HepG2 (cell line): ENCODE measurements at regions not wholly inside any gene's neighbourhood (a gene's known extent, or its start where the extent isn't known, plus 50 kb on each side); places are given as distances from the start of the nearest gene placed in this dataset.

Source experiments
- ATAC-seq: fragments of 200-7000 bp; cut with Tn5 transposase; 3 replicates; pipeline ENCODE4 v1.9.1; 2020; ENCODE audit warnings: mild to moderate bottlenecking, moderate library complexity
- BruUV-seq: library from RNA; stranded (reverse); fragments of 400-500 nt; replicated peaks from 2 replicates; lab custom pipeline; 2021; lab: Mats Ljungman, UMichigan
- CTCF ChIA-PET: fragments of 300-600 bp; formaldehyde crosslinking; extraction: SDS; loops from one replicate; lab custom pipeline; 2021; ENCODE audit warnings: low total read pairs, inconsistent platforms, low intra/inter-chr PET ratio; lab: Yijun Ruan, JAX
- POLR2A ChIA-PET: fragments of 350-600 bp; sonication (Branson Sonifier 250); formaldehyde crosslinking; loops from one replicate; lab custom pipeline; 2020; ENCODE audit warnings: antibody characterized with exemption, inconsistent platforms; lab: Yijun Ruan, JAX
- DNase-seq: peaks from one replicate; pipeline ENCODE4 v3.0.0-alpha.2; 2015; ENCODE audit warnings: low spot score
- FAIRE-seq: peaks from 3 replicates; lab custom pipeline; 2011; peaks lifted over from hg19 to GRCh38; lab: Jason Lieb, UNC
- H2AFZ ChIP-seq: one replicate; pipeline ENCODE4 v1.6.1; 2011; ENCODE audit warnings: low read length, inconsistent platforms
- H3K27ac ChIP-seq: fragments of 300-600 bp; 3 replicates; pipeline ENCODE4 v1.8.0; 2011; ENCODE audit warnings: mixed run types, mild to moderate bottlenecking, mixed read lengths, low read length, inconsistent platforms; ENCODE audit not compliant: insufficient read depth; ENCODE audit errors: extremely low read length
- H3K27me3 ChIP-seq, 2 experiments: fragments of 200-600 bp in 1 of 2; 2 replicates in 1 of 2; 3 replicates in 1 of 2; pipeline versions ENCODE4 v1.6.0 to v1.8.0; 2011; ENCODE audit warnings: low read length in 2 of 2, mild to moderate bottlenecking in 2 of 2, moderate library complexity in 2 of 2, inconsistent platforms in 1 of 2; ENCODE audit not compliant: insufficient read depth in 2 of 2, control insufficient read depth in 1 of 2
- H3K36me3 ChIP-seq, 2 experiments: fragments of 200-600 bp in 1 of 2; replicated peaks in 1 of 2; 2 replicates in 1 of 2; 3 replicates in 1 of 2; pipeline versions ENCODE4 v1.5.1 to v1.8.0; 2011; ENCODE audit warnings: low read length in 2 of 2, inconsistent platforms in 1 of 2; ENCODE audit not compliant: insufficient read depth in 2 of 2, control insufficient read depth in 1 of 2
- H3K4me1 ChIP-seq: 2 replicates; pipeline ENCODE4 v1.5.1; 2012; ENCODE audit warnings: low read length, inconsistent platforms; ENCODE audit not compliant: insufficient read depth
- H3K4me2 ChIP-seq: 2 replicates; pipeline ENCODE4 v1.6.0; 2011; ENCODE audit warnings: low read depth, low read length, inconsistent platforms
- H3K4me3 ChIP-seq, 3 experiments: fragments of 200-600 bp in 1 of 3; sonication (generic), shearing (Covaris generic) in 1 of 3; replicated peaks in 1 of 3; 2 replicates each; pipeline ENCODE4 v1.5.1; 2011 to 2016; ENCODE audit warnings: low read length in 3 of 3, inconsistent platforms in 2 of 3, low read depth in 2 of 3, mild to moderate bottlenecking in 2 of 3, control low read depth in 1 of 3, mixed read lengths in 1 of 3; ENCODE audit not compliant: insufficient read depth in 1 of 3
- H3K79me2 ChIP-seq: one replicate; pipeline ENCODE4 v1.6.1; 2011; ENCODE audit warnings: low read length, inconsistent platforms; ENCODE audit not compliant: insufficient read depth
- H3K9ac ChIP-seq: 2 replicates; pipeline ENCODE4 v1.6.0; 2011; ENCODE audit warnings: mild to moderate bottlenecking, low read depth, low read length, inconsistent platforms; ENCODE audit not compliant: insufficient read depth
- H3K9me3 ChIP-seq: 2 replicates; pipeline ENCODE4 v1.5.1; 2012; ENCODE audit warnings: mild to moderate bottlenecking, low read length
- H4K20me1 ChIP-seq: 2 replicates; pipeline ENCODE4 v1.6.0; 2011; ENCODE audit warnings: inconsistent platforms, mild to moderate bottlenecking, low read length, moderate library complexity; ENCODE audit not compliant: insufficient read depth
- BCL6 ChIP-seq: IDR thresholded peaks from 2 replicates; pipeline ENCODE4 v1.6.1; 2016; ENCODE audit warnings: missing genetic modification reagents, missing compliant biosample characterization
- GATAD2A ChIP-seq: IDR thresholded peaks from 2 replicates; pipeline ENCODE4 v1.6.1; 2016
- JUNB ChIP-seq: sonication (generic); formaldehyde crosslinking; IDR thresholded peaks from 2 replicates; pipeline ENCODE4 v1.8.0; 2022; ENCODE audit warnings: missing genetic modification reagents, mild to moderate bottlenecking, borderline replicate concordance
- MTA3 ChIP-seq: sonication (generic); formaldehyde crosslinking; IDR thresholded peaks from 2 replicates; pipeline ENCODE4 v1.4.0; 2020; ENCODE audit warnings: missing genetic modification reagents
- NCOA2 ChIP-seq: sonication (generic); formaldehyde crosslinking; IDR thresholded peaks from 2 replicates; pipeline ENCODE4 v1.8.0; 2022; ENCODE audit warnings: inconsistent platforms
- NR3C1 ChIP-seq: sonication (generic); formaldehyde crosslinking; IDR thresholded peaks from 2 replicates; pipeline ENCODE4 v1.4.0; 2020; ENCODE audit warnings: missing genetic modification reagents
- ONECUT2 ChIP-seq: sonication (generic); formaldehyde crosslinking; IDR thresholded peaks from 2 replicates; pipeline ENCODE4 v1.4.0; 2020; ENCODE audit warnings: missing genetic modification reagents
- PCBP2 ChIP-seq: fragments of 200-400 bp; formaldehyde crosslinking; optimal IDR thresholded peaks from 2 replicates; pipeline ENCODE3; 2018; ENCODE audit warnings: low read length, low read depth; ENCODE audit not compliant: poor library complexity, severe bottlenecking
- PHB2 ChIP-seq: fragments of 450-650 bp; IDR thresholded peaks from 2 replicates; pipeline ENCODE4 v1.6.1; 2018; ENCODE audit not compliant: partially characterized antibody
- REXO4 ChIP-seq: sonication (generic); formaldehyde crosslinking; IDR thresholded peaks from 2 replicates; pipeline ENCODE4 v1.8.0; 2022; ENCODE audit warnings: missing genetic modification reagents, mild to moderate bottlenecking, borderline replicate concordance
- SAP130 ChIP-seq: IDR thresholded peaks from 2 replicates; pipeline ENCODE4 v1.6.1; 2016; ENCODE audit warnings: low read depth
- SOX13 ChIP-seq, 3 experiments: fragments of 450-650 bp in 1 of 3; sonication (generic) in 1 of 3; formaldehyde crosslinking in 1 of 3; IDR thresholded peaks in 2 of 3; conservative IDR thresholded peaks in 1 of 3; 2 replicates each; pipeline versions ENCODE4 v1.5.0 to v1.6.1; 2016 to 2020; ENCODE audit warnings: antibody characterized with exemption in 1 of 3, mild to moderate bottlenecking in 1 of 3, missing compliant biosample characterization in 1 of 3, missing genetic modification reagents in 1 of 3, moderate library complexity in 1 of 3
- TFAP4 ChIP-seq: sonication (generic); IDR thresholded peaks from 2 replicates; pipeline ENCODE4 v1.6.1; 2016; ENCODE audit warnings: low read depth, borderline replicate concordance
- ZBTB7A ChIP-seq: sonication (generic); formaldehyde crosslinking; IDR thresholded peaks from 2 replicates; pipeline ENCODE4 v1.8.0; 2022; ENCODE audit warnings: mild to moderate bottlenecking, missing genetic modification reagents
- ZNF446 ChIP-seq: sonication (generic); formaldehyde crosslinking; IDR thresholded peaks from 2 replicates; pipeline ENCODE4 v1.5.0; 2020; ENCODE audit warnings: mild to moderate bottlenecking, missing genetic modification reagents
- ZNF549 ChIP-seq: sonication (generic); formaldehyde crosslinking; IDR thresholded peaks from 2 replicates; pipeline ENCODE4 v1.5.0; 2020; ENCODE audit warnings: missing genetic modification reagents
- ZNF784 ChIP-seq: sonication (generic); formaldehyde crosslinking; IDR thresholded peaks from 2 replicates; pipeline ENCODE4 v1.5.1; 2020; ENCODE audit warnings: missing genetic modification reagents, mild to moderate bottlenecking, borderline replicate concordance
- in situ Hi-C: cut with HindIII; loops from 2 replicates; pipeline ENCODE4 v1.10.0; 2017; ENCODE audit warnings: low pct_unique_long_range_greater_than_20kb; ENCODE audit not compliant: extremely low pct_ligation_motif_present
- intact Hi-C: fragments of 100-400 bp; cut with micrococcal nuclease; formaldehyde crosslinking; loops from one replicate; pipeline ENCODE4 v1.10.0; 2022; ENCODE audit not compliant: unreplicated experiment
- TF ChIP-seq, protein P1 (sequence below): sonication (generic); formaldehyde crosslinking; IDR thresholded peaks from 2 replicates; pipeline ENCODE4 v1.9.0; 2021; ENCODE audit warnings: missing genetic modification reagents, borderline replicate concordance
- TF ChIP-seq, protein P2 (sequence below): sonication (generic); formaldehyde crosslinking; IDR thresholded peaks from 2 replicates; pipeline ENCODE4 v1.4.0; 2020; ENCODE audit warnings: missing genetic modification reagents

- peaks cover 42% of the 10 kb centered on the region for H3K4me1 ChIP-seq
- no peaks in the 10 kb centered on the region for H3K27me3 ChIP-seq
- in situ Hi-C loops = no loop called here
- ChIA-PET POLR2A (no interaction called here), CTCF (no interaction called here)
- no peaks in the 10 kb centered on the region for H4K20me1 ChIP-seq
- no peaks in the 10 kb centered on the region for H3K79me2 ChIP-seq
- DNase-seq (peak; percentile 11), FAIRE-seq (no peak), ATAC-seq (peak; percentile 39; the same call in 2 of the 3 replicates)
- no TSS peak for BruUV-seq
- H3K27ac ChIP-seq = no peak overlapping the region
- H3K9me3 ChIP-seq = no peaks in the 10 kb centered on the region
- H2AFZ ChIP-seq = no peak overlapping the region
- intact Hi-C loops = loop anchor here (10.0 kb wide), 1 partner anchor 1473 kb away; no protein-coding TSS in a partner anchor
- H3K4me2 ChIP-seq = 0 out of 2 replicates have a peak overlapping the region, but pooled peaks have one; percentile 9
- H3K36me3 ChIP-seq = no peaks in the 10 kb centered on the region
- no peak overlapping the region for H3K9ac ChIP-seq
- no peak overlapping the region for H3K4me3 ChIP-seq
- TF ChIP-seq PHB2 = no peak
- TF ChIP-seq NCOA2 (CRISPR knock-in tag) = peak; percentile 24; the same call in 1 of the 2 replicates
- no peak for TF ChIP-seq REXO4 (CRISPR knock-in tag)
- TF ChIP-seq MTA3 (CRISPR knock-in tag) = no peak
- TF ChIP-seq ZNF549 = no peak
- TF ChIP-seq, protein P1, sequence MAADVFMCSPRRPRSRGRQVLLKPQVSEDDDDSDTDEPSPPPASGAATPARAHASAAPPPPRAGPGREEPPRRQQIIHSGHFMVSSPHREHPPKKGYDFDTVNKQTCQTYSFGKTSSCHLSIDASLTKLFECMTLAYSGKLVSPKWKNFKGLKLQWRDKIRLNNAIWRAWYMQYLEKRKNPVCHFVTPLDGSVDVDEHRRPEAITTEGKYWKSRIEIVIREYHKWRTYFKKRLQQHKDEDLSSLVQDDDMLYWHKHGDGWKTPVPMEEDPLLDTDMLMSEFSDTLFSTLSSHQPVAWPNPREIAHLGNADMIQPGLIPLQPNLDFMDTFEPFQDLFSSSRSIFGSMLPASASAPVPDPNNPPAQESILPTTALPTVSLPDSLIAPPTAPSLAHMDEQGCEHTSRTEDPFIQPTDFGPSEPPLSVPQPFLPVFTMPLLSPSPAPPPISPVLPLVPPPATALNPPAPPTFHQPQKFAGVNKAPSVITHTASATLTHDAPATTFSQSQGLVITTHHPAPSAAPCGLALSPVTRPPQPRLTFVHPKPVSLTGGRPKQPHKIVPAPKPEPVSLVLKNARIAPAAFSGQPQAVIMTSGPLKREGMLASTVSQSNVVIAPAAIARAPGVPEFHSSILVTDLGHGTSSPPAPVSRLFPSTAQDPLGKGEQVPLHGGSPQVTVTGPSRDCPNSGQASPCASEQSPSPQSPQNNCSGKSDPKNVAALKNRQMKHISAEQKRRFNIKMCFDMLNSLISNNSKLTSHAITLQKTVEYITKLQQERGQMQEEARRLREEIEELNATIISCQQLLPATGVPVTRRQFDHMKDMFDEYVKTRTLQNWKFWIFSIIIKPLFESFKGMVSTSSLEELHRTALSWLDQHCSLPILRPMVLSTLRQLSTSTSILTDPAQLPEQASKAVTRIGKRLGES (CRISPR knock-in tag) = no peak
- no peak for TF ChIP-seq PCBP2
- peak; percentile 37; the same call in 1 of the 2 replicates for TF ChIP-seq ONECUT2 (CRISPR knock-in tag)
- no peak for TF ChIP-seq ZNF446
- TF ChIP-seq, protein P2, sequence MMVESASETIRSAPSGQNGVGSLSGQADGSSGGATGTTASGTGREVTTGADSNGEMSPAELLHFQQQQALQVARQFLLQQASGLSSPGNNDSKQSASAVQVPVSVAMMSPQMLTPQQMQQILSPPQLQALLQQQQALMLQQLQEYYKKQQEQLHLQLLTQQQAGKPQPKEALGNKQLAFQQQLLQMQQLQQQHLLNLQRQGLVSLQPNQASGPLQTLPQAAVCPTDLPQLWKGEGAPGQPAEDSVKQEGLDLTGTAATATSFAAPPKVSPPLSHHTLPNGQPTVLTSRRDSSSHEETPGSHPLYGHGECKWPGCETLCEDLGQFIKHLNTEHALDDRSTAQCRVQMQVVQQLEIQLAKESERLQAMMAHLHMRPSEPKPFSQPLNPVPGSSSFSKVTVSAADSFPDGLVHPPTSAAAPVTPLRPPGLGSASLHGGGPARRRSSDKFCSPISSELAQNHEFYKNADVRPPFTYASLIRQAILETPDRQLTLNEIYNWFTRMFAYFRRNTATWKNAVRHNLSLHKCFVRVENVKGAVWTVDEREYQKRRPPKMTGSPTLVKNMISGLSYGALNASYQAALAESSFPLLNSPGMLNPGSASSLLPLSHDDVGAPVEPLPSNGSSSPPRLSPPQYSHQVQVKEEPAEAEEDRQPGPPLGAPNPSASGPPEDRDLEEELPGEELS (CRISPR knock-in tag) = 0 out of 2 replicates have a peak, but pooled peaks have one; percentile 13
- peak; percentile 26; the same call in 1 of the 2 replicates for TF ChIP-seq GATAD2A (CRISPR knock-in tag)
- no peak for TF ChIP-seq TFAP4
- 0 out of 2 replicates have a peak, but pooled peaks have one; percentile 30 for TF ChIP-seq SAP130 (CRISPR knock-in tag)
- TF ChIP-seq ZNF784 (CRISPR knock-in tag) = no peak
- TF ChIP-seq NR3C1 = no peak
- no peak for TF ChIP-seq SOX13 (IDR thresholded peaks at IDR 0.05)
- TF ChIP-seq SOX13 (CRISPR knock-in tag; conservative IDR thresholded peaks at IDR 0.05 in 1 of 2, IDR thresholded peaks at IDR 0.05 in 1 of 2) = 0 out of 4 replicates have a peak, but pooled peaks of 1 of the 2 experiments have one; percentile 19
- no peak for TF ChIP-seq ZBTB7A
- TF ChIP-seq JUNB (CRISPR knock-in tag) = no peak
- TF ChIP-seq BCL6 (CRISPR knock-in tag) = peak; percentile 30; the same call in 1 of the 2 replicates
Observed at GRCh38 chr4:124537971-124538370, 174.6 kb downstream of the ANKRD50 start.
